VCaP (cell line): ENCODE measurements at regions not wholly inside any gene's neighbourhood (a gene's known extent, or its start where the extent isn't known, plus 50 kb on each side); places are given as distances from the start of the nearest gene placed in this dataset.

Experiments
- H3K27ac ChIP-seq: fragments of 450-650 bp; 2 replicates; pipeline ENCODE4 v1.5.1; 2017
- TF ChIP-seq, protein P1 (sequence below): fragments of 450-650 bp; conservative IDR thresholded peaks from 2 replicates; pipeline ENCODE4 v1.5.1; 2017; ENCODE audit warnings: mild to moderate bottlenecking, moderate library complexity

DNA sequence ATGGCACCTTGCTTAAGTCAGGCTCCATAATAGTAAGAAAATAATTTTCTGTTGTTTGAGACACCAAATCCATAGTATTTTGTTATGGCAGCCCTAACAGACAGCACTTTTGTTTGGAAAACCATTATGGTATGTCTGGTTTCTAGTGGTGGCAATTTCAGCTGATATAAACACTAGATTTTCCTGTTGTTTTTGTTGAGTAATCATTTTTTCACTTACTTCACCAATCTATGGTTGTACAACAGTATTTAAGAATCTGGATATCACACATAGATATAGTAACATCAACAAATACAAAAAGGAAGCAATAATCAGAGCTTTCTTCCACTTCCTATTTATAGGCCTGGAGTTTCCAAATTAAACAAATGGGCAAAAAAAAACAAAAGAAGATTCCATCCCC is 725.8 kb upstream of the POM121L12 start:
- no peak overlapping the region for H3K27ac ChIP-seq
- TF ChIP-seq, protein P1, sequence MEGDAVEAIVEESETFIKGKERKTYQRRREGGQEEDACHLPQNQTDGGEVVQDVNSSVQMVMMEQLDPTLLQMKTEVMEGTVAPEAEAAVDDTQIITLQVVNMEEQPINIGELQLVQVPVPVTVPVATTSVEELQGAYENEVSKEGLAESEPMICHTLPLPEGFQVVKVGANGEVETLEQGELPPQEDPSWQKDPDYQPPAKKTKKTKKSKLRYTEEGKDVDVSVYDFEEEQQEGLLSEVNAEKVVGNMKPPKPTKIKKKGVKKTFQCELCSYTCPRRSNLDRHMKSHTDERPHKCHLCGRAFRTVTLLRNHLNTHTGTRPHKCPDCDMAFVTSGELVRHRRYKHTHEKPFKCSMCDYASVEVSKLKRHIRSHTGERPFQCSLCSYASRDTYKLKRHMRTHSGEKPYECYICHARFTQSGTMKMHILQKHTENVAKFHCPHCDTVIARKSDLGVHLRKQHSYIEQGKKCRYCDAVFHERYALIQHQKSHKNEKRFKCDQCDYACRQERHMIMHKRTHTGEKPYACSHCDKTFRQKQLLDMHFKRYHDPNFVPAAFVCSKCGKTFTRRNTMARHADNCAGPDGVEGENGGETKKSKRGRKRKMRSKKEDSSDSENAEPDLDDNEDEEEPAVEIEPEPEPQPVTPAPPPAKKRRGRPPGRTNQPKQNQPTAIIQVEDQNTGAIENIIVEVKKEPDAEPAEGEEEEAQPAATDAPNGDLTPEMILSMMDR, result no peak

DNA sequence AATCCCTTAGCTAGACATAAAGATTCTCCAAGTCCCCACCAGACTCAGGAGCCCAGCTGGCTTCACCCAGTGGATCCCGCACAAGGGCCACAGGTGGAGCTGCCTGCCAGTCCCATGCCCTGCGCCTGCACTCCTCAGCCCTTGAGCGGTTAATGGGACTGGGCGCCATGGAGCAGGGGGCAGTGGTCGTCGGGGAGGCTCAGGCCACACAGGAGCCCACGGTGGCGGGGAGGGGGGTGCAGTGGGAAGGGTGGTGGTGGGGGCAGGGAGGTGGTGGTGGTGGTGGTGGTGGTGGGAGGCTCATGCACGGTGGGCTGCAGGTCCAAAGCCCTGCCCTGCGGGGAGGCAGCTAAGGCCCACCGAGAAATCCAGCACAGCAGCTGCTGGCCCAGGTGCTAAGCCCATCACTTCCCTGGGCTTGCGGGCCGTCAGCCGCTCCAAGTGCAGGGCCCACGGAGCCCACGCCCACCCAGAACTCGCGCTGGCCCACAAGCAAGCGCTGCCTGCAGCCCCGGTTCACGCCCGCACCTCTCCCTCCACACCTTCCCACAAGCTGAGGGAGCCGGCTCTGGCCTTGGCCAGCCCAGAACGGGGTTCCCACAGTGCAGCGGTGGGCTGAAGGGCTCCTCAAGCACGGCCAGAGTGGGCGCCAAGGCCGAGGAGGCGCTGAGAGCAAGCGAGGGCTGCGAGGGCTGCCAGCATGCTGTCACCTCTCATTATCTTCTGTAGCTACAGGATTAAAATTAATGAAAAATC is 732.5 kb upstream of the POM121L12 start:
- H3K27ac ChIP-seq, result no peak overlapping the region
- TF ChIP-seq, protein P1, result no peak

DNA sequence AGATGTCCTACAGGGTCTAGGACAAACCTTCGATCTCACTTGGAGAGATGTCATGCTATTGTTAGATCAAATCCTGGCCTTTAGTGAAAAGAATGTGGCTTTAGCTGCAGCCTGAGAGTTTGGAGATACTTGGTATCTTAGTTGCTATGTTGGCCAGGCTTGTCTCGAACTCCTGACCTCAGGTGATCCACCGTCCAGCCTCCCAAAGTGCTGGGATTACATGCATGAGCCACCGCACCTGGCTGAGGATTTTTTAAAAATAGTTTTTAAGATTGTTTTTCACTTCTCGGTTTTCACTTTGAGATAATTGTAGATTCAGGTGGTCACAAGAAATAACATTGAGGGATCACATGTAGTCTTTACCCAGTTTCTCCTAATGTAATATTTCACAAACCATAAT is 738.3 kb upstream of the POM121L12 start:
- TF ChIP-seq, protein P1, result no peak
- H3K27ac ChIP-seq, result no peak overlapping the region

DNA sequence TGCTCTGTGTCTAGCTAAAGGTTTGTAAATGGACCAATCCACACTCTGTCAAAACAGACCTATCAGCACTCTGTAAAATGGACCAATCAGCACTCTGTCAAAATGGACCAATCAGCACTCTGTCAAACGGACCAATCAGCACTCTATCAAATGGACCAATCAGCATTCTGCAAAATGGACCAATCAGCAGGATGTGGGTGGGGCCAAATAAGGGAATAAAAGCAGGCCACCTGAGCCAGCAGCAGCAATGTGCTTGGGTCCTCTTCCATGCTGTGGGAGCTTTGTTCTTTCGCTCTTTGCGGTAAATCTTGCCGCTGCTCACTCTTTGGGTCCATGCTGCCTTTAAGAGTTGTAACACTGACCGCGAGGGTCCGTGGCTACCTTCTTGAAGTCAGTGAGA is 740.5 kb upstream of the POM121L12 start:
- no peak overlapping the region for H3K27ac ChIP-seq
- TF ChIP-seq, protein P1, result no peak

DNA sequence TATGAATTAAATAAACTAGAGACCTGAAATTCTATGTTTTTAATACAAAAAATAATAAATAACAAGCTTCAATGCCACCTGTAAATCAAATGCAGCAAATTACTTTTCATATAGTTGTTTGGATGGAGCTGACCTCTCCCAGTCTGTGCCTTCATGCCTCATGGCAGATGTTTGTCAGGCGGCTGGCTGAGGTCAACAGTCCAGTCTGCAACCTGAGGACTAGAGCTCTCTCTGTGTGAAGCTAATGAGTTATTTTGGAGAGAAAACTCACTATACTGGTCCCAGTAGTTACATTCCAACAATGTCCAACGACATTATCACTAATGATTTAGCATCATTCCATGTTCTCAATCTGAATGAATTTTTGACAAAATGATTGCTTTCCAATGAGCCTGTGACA is 746.2 kb upstream of the POM121L12 start:
- TF ChIP-seq, protein P1, result no peak
- no peak overlapping the region for H3K27ac ChIP-seq

DNA sequence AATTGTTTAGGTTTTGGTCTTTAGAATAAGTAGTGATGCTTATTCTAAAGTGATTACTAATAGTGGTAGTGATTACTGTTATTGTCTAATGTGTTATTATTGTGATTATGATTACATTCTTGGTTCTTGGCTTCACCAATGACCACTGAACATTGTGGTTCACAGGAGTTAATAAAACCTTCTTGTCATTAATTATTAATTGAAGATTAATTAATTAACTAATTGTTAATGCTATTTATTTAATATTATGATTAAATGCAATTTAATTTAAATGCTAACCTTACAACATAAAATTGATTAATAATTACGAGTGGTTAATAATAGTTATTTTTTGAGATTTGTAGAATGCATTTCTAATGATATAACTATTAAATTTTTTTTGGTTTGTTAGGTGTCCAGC is 747.7 kb upstream of the POM121L12 start:
- no peak overlapping the region for H3K27ac ChIP-seq
- TF ChIP-seq, protein P1, result no peak

DNA sequence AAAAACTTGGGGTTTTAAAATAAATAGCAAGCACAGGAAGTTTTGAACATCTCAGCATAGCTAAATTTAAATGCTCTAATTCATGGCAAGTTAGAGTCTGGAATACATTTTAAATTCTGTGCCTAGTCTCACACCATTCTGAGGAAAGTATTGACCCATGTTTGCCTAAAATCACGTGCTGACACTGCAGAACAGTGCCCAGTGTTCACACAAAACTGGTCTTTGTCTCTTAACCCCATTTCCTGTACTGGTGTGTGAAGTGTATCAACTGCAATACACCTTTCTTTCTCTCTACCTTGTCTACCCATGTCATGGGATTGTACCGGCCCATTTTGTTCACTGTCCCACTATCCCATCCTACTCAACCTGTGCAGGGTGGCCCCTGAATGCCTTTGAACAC is 749.7 kb upstream of the POM121L12 start:
- H3K27ac ChIP-seq, result no peak overlapping the region
- TF ChIP-seq, protein P1, result no peak
